ENCODE measurements at regions not wholly inside any gene's neighbourhood (a gene's known extent, or its start where the extent isn't known, plus 50 kb on each side); places are given as distances from the start of the nearest gene placed in this dataset.

DNA sequence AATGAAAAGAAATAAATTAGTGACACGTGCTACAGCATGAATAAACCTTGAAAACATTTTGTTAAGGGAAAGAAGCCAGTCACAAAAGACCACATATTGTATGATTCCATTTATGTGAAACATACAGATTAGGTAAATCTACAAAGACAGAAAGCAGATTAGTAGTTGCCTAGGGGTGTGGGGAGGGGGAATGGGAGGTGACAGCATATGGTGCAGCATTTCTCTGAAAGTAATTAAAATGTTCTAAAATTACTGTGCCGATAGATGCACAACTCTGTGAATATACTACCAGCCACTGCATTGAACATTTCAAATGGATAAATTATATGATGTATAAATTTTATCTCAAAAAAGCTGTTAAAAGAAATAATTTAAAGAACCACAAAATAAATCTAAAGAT lies 161.0 kb downstream of the TRIB2 start:
- no peak for DNase-seq
- H3K9me3 ChIP-seq (replicated peaks; ENCODE audit: insufficient read depth, low read length): no peaks in the 10 kb centered on the region
- no peak overlapping the region for H3K4me2 ChIP-seq (ENCODE audit: low read depth, low read length)
- no peaks in the 10 kb centered on the region for H3K9me2 ChIP-seq (replicated peaks; ENCODE audit: insufficient read depth, low read length)
- TF ChIP-seq EZH2phosphoT487 (IDR thresholded peaks at IDR 0.05; ENCODE audit: low read length): no peak
- TF ChIP-seq, protein P1, sequence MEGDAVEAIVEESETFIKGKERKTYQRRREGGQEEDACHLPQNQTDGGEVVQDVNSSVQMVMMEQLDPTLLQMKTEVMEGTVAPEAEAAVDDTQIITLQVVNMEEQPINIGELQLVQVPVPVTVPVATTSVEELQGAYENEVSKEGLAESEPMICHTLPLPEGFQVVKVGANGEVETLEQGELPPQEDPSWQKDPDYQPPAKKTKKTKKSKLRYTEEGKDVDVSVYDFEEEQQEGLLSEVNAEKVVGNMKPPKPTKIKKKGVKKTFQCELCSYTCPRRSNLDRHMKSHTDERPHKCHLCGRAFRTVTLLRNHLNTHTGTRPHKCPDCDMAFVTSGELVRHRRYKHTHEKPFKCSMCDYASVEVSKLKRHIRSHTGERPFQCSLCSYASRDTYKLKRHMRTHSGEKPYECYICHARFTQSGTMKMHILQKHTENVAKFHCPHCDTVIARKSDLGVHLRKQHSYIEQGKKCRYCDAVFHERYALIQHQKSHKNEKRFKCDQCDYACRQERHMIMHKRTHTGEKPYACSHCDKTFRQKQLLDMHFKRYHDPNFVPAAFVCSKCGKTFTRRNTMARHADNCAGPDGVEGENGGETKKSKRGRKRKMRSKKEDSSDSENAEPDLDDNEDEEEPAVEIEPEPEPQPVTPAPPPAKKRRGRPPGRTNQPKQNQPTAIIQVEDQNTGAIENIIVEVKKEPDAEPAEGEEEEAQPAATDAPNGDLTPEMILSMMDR (IDR thresholded peaks at IDR 0.05; ENCODE audit: low read length): no peak
- TF ChIP-seq EZH2 (optimal IDR thresholded peaks at IDR 0.05; ENCODE audit: low read depth, low read length): no peak
- H2AFZ ChIP-seq (ENCODE audit: low read length): no peak overlapping the region
- no peaks in the 10 kb centered on the region for H3K79me2 ChIP-seq (ENCODE audit: low read length)
- no peaks in the 10 kb centered on the region for H3K4me1 ChIP-seq (ENCODE audit: low read length)
- H3F3A ChIP-seq (ENCODE audit: insufficient read depth, low read length): no peaks in the 10 kb centered on the region
- H4K20me1 ChIP-seq (ENCODE audit: insufficient read depth, low read length): no peaks in the 10 kb centered on the region
- H3K27ac ChIP-seq (ENCODE audit: low read length): no peak overlapping the region
- H3K9ac ChIP-seq (ENCODE audit: low read length): no peak overlapping the region
- H3K27me3 ChIP-seq (replicated peaks; ENCODE audit: insufficient read depth, low read length): no peaks in the 10 kb centered on the region
- no peak overlapping the region for H3K4me3 ChIP-seq (ENCODE audit: low read length)
- no peaks in the 10 kb centered on the region for H3K36me3 ChIP-seq (replicated peaks; ENCODE audit: insufficient read depth, low read length)

DNA sequence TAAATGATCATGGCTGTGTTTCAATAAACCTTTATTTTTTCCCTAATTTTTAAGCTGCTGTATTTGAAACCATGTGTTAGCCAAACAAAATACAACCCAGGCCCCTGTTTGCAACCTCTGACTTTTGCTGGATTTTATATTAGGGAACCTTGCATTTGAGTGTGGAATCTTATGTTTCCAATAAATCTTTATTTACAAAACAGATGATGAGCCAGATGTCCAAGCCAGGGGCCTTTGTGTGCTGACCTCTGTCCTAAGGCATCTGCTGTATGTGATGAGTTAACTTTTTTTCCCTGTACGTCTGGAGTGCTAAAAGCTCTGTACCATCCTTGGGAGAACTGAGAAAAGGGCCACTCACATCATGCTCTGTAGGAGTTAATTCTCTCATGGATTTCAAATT lies 162.9 kb downstream of the TRIB2 start:
- Histone ChIP-seq H3K9ac (ENCODE audit: low read length) (no peak overlapping the region), H3K27me3 (replicated peaks; ENCODE audit: insufficient read depth, low read length) (no peaks in the 10 kb centered on the region), H3F3A (ENCODE audit: insufficient read depth, low read length) (no peaks in the 10 kb centered on the region), H3K9me2 (replicated peaks; ENCODE audit: insufficient read depth, low read length) (no peaks in the 10 kb centered on the region), H3K36me3 (replicated peaks; ENCODE audit: insufficient read depth, low read length) (no peaks in the 10 kb centered on the region), H2AFZ (ENCODE audit: low read length) (no peak overlapping the region), H3K9me3 (replicated peaks; ENCODE audit: insufficient read depth, low read length) (no peaks in the 10 kb centered on the region), H3K27ac (ENCODE audit: low read length) (no peak overlapping the region), H3K4me1 (ENCODE audit: low read length) (no peaks in the 10 kb centered on the region), H4K20me1 (ENCODE audit: insufficient read depth, low read length) (no peaks in the 10 kb centered on the region), H3K4me3 (ENCODE audit: low read length) (no peak overlapping the region), H3K4me2 (ENCODE audit: low read depth, low read length) (no peak overlapping the region), H3K79me2 (ENCODE audit: low read length) (no peaks in the 10 kb centered on the region)
- DNase-seq: no peak
- TF ChIP-seq EZH2phosphoT487 (IDR thresholded peaks at IDR 0.05; ENCODE audit: low read length) (no peak), EZH2 (optimal IDR thresholded peaks at IDR 0.05; ENCODE audit: low read depth, low read length) (no peak)
- TF ChIP-seq, protein P1 (IDR thresholded peaks at IDR 0.05; ENCODE audit: low read length): no peak

DNA sequence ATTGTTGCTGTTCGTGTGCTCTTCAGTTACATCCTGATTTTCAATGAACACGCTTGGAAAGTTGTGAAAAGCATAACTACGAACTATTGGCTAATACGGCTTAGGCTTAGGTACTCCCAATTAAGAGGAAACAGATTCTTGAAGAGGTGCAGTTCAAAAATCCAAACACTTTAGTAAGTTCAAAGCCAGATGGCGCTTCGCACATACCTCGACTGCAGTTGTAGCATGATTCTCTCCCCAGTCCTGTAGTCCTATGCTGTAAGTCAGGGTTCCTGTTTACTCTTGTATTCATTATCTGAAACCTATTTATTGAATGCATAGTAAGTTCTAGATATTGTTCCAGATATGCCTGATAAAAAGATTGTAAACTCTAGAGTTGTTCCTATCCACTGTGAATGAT lies 165.2 kb downstream of the TRIB2 start:
- no peaks in the 10 kb centered on the region for H3K36me3 ChIP-seq (replicated peaks; ENCODE audit: insufficient read depth, low read length)
- H3K9me3 ChIP-seq (replicated peaks; ENCODE audit: insufficient read depth, low read length): no peaks in the 10 kb centered on the region
- no peak overlapping the region for H2AFZ ChIP-seq (ENCODE audit: low read length)
- DNase-seq: no peak
- H3K4me2 ChIP-seq (ENCODE audit: low read depth, low read length): no peak overlapping the region
- no peaks in the 10 kb centered on the region for H3K9me2 ChIP-seq (replicated peaks; ENCODE audit: insufficient read depth, low read length)
- TF ChIP-seq, protein P1 (IDR thresholded peaks at IDR 0.05; ENCODE audit: low read length): no peak
- no peak for TF ChIP-seq EZH2 (optimal IDR thresholded peaks at IDR 0.05; ENCODE audit: low read depth, low read length)
- no peak for TF ChIP-seq EZH2phosphoT487 (IDR thresholded peaks at IDR 0.05; ENCODE audit: low read length)
- no peak overlapping the region for H3K9ac ChIP-seq (ENCODE audit: low read length)
- no peaks in the 10 kb centered on the region for H4K20me1 ChIP-seq (ENCODE audit: insufficient read depth, low read length)
- H3F3A ChIP-seq (ENCODE audit: insufficient read depth, low read length): no peaks in the 10 kb centered on the region
- H3K27ac ChIP-seq (ENCODE audit: low read length): no peak overlapping the region
- no peaks in the 10 kb centered on the region for H3K79me2 ChIP-seq (ENCODE audit: low read length)
- H3K4me3 ChIP-seq (ENCODE audit: low read length): no peak overlapping the region
- H3K4me1 ChIP-seq (ENCODE audit: low read length): no peaks in the 10 kb centered on the region
- H3K27me3 ChIP-seq (replicated peaks; ENCODE audit: insufficient read depth, low read length): no peaks in the 10 kb centered on the region
